PC-3 (cell line): ENCODE measurements at regions not wholly inside any gene's neighbourhood (a gene's known extent, or its start where the extent isn't known, plus 50 kb on each side); places are given as distances from the start of the nearest gene placed in this dataset.

Experiments used
- ATAC-seq: fragments of 200-7000 bp; cut with Tn5 transposase; 2 replicates; pipeline ENCODE4 v1.9.1; 2020; ENCODE audit warnings: mild to moderate bottlenecking, moderate library complexity
- BruUV-seq: library from RNA; stranded (reverse); fragments of 400-500 nt; replicated peaks from 2 replicates; lab custom pipeline; 2021; lab: Mats Ljungman, UMichigan
- CTCF ChIA-PET: fragments of 300-600 bp; sonication (Branson Sonifier 250); formaldehyde crosslinking; loops from one replicate; lab custom pipeline; 2022; ENCODE audit warnings: antibody characterized with exemption; lab: Charles Lee
- POLR2A ChIA-PET: fragments of 300-600 bp; sonication (Branson Sonifier 250); formaldehyde crosslinking; loops from one replicate; lab custom pipeline; 2022; ENCODE audit warnings: antibody characterized with exemption; ENCODE audit not compliant: unreplicated experiment; lab: Charles Lee
- DNase-seq: peaks from one replicate; pipeline ENCODE4 v3.0.0-alpha.2; 2015
- H2AFZ ChIP-seq: fragments of 300-600 bp; sonication (generic); 2 replicates; pipeline ENCODE4 v1.6.0; 2016; ENCODE audit warnings: antibody characterized with exemption, low read length
- H3F3A ChIP-seq: fragments of 300-600 bp; sonication (generic); one replicate; pipeline ENCODE4 v1.6.0; 2017; ENCODE audit warnings: antibody characterized with exemption, low read length, control low read depth, mild to moderate bottlenecking; ENCODE audit not compliant: unreplicated experiment
- H3K27ac ChIP-seq: fragments of 300-600 bp; sonication (generic); 2 replicates; pipeline ENCODE4 v1.5.1; 2016; ENCODE audit warnings: mild to moderate bottlenecking, low read length
- H3K27me3 ChIP-seq: fragments of 300-600 bp; sonication (generic); 2 replicates; pipeline ENCODE4 v1.6.1; 2016; ENCODE audit warnings: low read length, mixed read lengths
- H3K36me3 ChIP-seq: fragments of 300-600 bp; sonication (generic); 2 replicates; pipeline ENCODE4 v1.6.1; 2016; ENCODE audit warnings: low read depth, mixed run types, low read length, mixed read lengths
- H3K4me1 ChIP-seq: fragments of 300-600 bp; sonication (generic); 2 replicates; pipeline ENCODE4 v1.5.1; 2016; ENCODE audit warnings: low read length; ENCODE audit not compliant: insufficient read depth
- H3K4me2 ChIP-seq: fragments of 300-600 bp; sonication (generic); 2 replicates; pipeline ENCODE4 v1.6.0; 2016; ENCODE audit warnings: low read length
- H3K4me3 ChIP-seq: fragments of 300-600 bp; sonication (generic); 2 replicates; pipeline ENCODE4 v1.5.1; 2016; ENCODE audit warnings: mild to moderate bottlenecking, low read length, mixed read lengths
- H3K79me2 ChIP-seq: fragments of 300-600 bp; sonication (generic); 2 replicates; pipeline ENCODE4 v1.6.1; 2017; ENCODE audit warnings: low read length, mixed read lengths
- H3K9ac ChIP-seq: fragments of 300-600 bp; sonication (generic); 2 replicates; pipeline ENCODE4 v1.6.0; 2016; ENCODE audit warnings: mild to moderate bottlenecking, low read length
- H3K9me2 ChIP-seq: fragments of 300-600 bp; sonication (generic); replicated peaks from 2 replicates; pipeline ENCODE4 v1.6.1; 2016; ENCODE audit warnings: mixed run types, low read length, mixed read lengths
- H3K9me3 ChIP-seq: fragments of 300-600 bp; sonication (generic); 2 replicates; pipeline ENCODE4 v1.6.1; 2016; ENCODE audit warnings: low read length, mixed read lengths
- H4K20me1 ChIP-seq: fragments of 300-600 bp; sonication (generic); 2 replicates; pipeline ENCODE4 v1.6.1; 2016; ENCODE audit warnings: low read length, mixed read lengths
- CTCF ChIP-seq: fragments of 300-600 bp; sonication (generic); conservative IDR thresholded peaks from 2 replicates; pipeline ENCODE4 v1.5.1; 2017; ENCODE audit warnings: antibody characterized with exemption, low read depth, mild to moderate bottlenecking, low read length
- EZH2 ChIP-seq: fragments of 300-600 bp; sonication (generic); IDR thresholded peaks from one replicate; pipeline ENCODE4 v1.6.1; 2017; ENCODE audit warnings: antibody characterized with exemption, mild to moderate bottlenecking, low read length; ENCODE audit not compliant: unreplicated experiment
- EZH2phosphoT487 ChIP-seq: fragments of 300-600 bp; sonication (generic); IDR thresholded peaks from 2 replicates; pipeline ENCODE4 v1.6.1; 2018; ENCODE audit warnings: mild to moderate bottlenecking, antibody characterized with exemption, low read length, borderline replicate concordance
- intact Hi-C: fragments of 100-400 bp; cut with micrococcal nuclease; formaldehyde crosslinking; loops from 2 replicates; pipeline ENCODE4 v1.9.0; 2023

GRCh38 chr2:59196491-59196890, 955.4 kb upstream of the FANCL start:
- Histone ChIP-seq H3K9ac (no peak overlapping the region), H3K36me3 (no peaks in the 10 kb centered on the region), H3K27ac (no peak overlapping the region), H3K4me1 (no peaks in the 10 kb centered on the region), H3K4me3 (no peak overlapping the region), H3K9me3 (no peaks in the 10 kb centered on the region), H3F3A (no peaks in the 10 kb centered on the region), H3K27me3 (peaks cover 20% of the 10 kb centered on the region), H3K9me2 (no peaks in the 10 kb centered on the region), H3K79me2 (no peaks in the 10 kb centered on the region), H2AFZ (no peak overlapping the region), H3K4me2 (no peak overlapping the region), H4K20me1 (no peaks in the 10 kb centered on the region)
- no peak for ATAC-seq
- ChIA-PET POLR2A (no interaction called here), CTCF (no interaction called here)
- no peak for DNase-seq
- TF ChIP-seq EZH2phosphoT487 (no peak), EZH2 (no peak), CTCF (no peak)
- intact Hi-C loops = no loop called here
- no TSS peak for BruUV-seq

GRCh38 chr2:59195851-59196250, 954.7 kb upstream of the FANCL start:
- H3K9ac ChIP-seq = no peak overlapping the region
- no peaks in the 10 kb centered on the region for H3K79me2 ChIP-seq
- TF ChIP-seq EZH2phosphoT487 (no peak), EZH2 (no peak), CTCF (no peak)
- intact Hi-C loops = no loop called here
- no peak overlapping the region for H3K4me3 ChIP-seq
- ChIA-PET CTCF (no interaction called here), POLR2A (no interaction called here)
- no peak overlapping the region for H3K27ac ChIP-seq
- no peak for DNase-seq
- no peaks in the 10 kb centered on the region for H3K9me2 ChIP-seq
- peaks cover 26% of the 10 kb centered on the region for H3K27me3 ChIP-seq
- H3K9me3 ChIP-seq = no peaks in the 10 kb centered on the region
- ATAC-seq = no peak
- no TSS peak for BruUV-seq
- H4K20me1 ChIP-seq = no peaks in the 10 kb centered on the region
- H3K4me2 ChIP-seq = no peak overlapping the region
- H3K4me1 ChIP-seq = no peaks in the 10 kb centered on the region
- no peaks in the 10 kb centered on the region for H3F3A ChIP-seq
- H3K36me3 ChIP-seq = no peaks in the 10 kb centered on the region
- H2AFZ ChIP-seq = no peak overlapping the region

GRCh38 chr2:59191781-59192180, 950.7 kb upstream of the FANCL start:
- CTCF ChIA-PET = no interaction called here
- Histone ChIP-seq H3K4me2 (no peak overlapping the region), H3K9me2 (no peaks in the 10 kb centered on the region), H3K9me3 (no peaks in the 10 kb centered on the region), H3K4me1 (no peaks in the 10 kb centered on the region), H3K27me3 (peaks cover 35% of the 10 kb centered on the region), H3K79me2 (no peaks in the 10 kb centered on the region), H4K20me1 (no peaks in the 10 kb centered on the region), H3K27ac (no peak overlapping the region), H3K9ac (no peak overlapping the region), H2AFZ (no peak overlapping the region), H3F3A (no peaks in the 10 kb centered on the region), H3K36me3 (no peaks in the 10 kb centered on the region), H3K4me3 (no peak overlapping the region)
- DNase-seq (no peak), ATAC-seq (no peak)
- no TSS peak for BruUV-seq
- TF ChIP-seq CTCF (no peak), EZH2 (no peak), EZH2phosphoT487 (no peak)
- POLR2A ChIA-PET = no interaction called here
- intact Hi-C loops = no loop called here
